ENCODE measurements at regions not wholly inside any gene's neighbourhood (a gene's known extent, or its start where the extent isn't known, plus 50 kb on each side); places are given as distances from the start of the nearest gene placed in this dataset.

GRCh38 chr3:16807391-16807790 is 77.4 kb upstream of the PLCL2 start:
- H3K27ac ChIP-seq, result no peak overlapping the region
- TF ChIP-seq CTCF (IDR thresholded peaks at IDR 0.05) (no peak), ZFX (IDR thresholded peaks at IDR 0.05; ENCODE audit: borderline replicate concordance) (no peak)

GRCh38 chr3:16808393-16809107 is 76.2 kb upstream of the PLCL2 start:
- H3K27ac ChIP-seq, result no peak overlapping the region
- TF ChIP-seq ZFX (IDR thresholded peaks at IDR 0.05; ENCODE audit: borderline replicate concordance) (no peak), CTCF (IDR thresholded peaks at IDR 0.05) (no peak)

- TF ChIP-seq CTCF (IDR thresholded peaks at IDR 0.05) (no peak), ZFX (IDR thresholded peaks at IDR 0.05; ENCODE audit: borderline replicate concordance) (no peak)
- H3K27ac ChIP-seq, result no peak overlapping the region
Observed at GRCh38 chr3:16809482-16809881, 75.3 kb upstream of the PLCL2 start.

- H3K27ac ChIP-seq, result no peak overlapping the region
Observed at GRCh38 chr3:16809993-16810392, 74.8 kb upstream of the PLCL2 start.

GRCh38 chr3:16810593-16811367 is 74.0 kb upstream of the PLCL2 start:
- H3K27ac ChIP-seq, result no peak overlapping the region
- TF ChIP-seq CTCF (IDR thresholded peaks at IDR 0.05), result no peak
- TF ChIP-seq ZFX (IDR thresholded peaks at IDR 0.05; ENCODE audit: borderline replicate concordance), result no peak

More at GRCh38 chr3:16809993-16810392, 74.8 kb upstream of the PLCL2 start:
- TF ChIP-seq CTCF (IDR thresholded peaks at IDR 0.05) (no peak), ZFX (IDR thresholded peaks at IDR 0.05; ENCODE audit: borderline replicate concordance) (no peak)

GRCh38 chr3:16811950-16812349 is 72.8 kb upstream of the PLCL2 start:
- no peak for TF ChIP-seq ZFX (IDR thresholded peaks at IDR 0.05; ENCODE audit: borderline replicate concordance)
- no peak for TF ChIP-seq CTCF (IDR thresholded peaks at IDR 0.05)
- no peak overlapping the region for H3K27ac ChIP-seq

GRCh38 chr3:16813336-16813735 is 71.4 kb upstream of the PLCL2 start:
- no peak overlapping the region for H3K27ac ChIP-seq
- TF ChIP-seq CTCF (IDR thresholded peaks at IDR 0.05) (no peak), ZFX (IDR thresholded peaks at IDR 0.05; ENCODE audit: borderline replicate concordance) (no peak)
